GM12878 (cell line): ENCODE measurements at regions not wholly inside any gene's neighbourhood (a gene's known extent, or its start where the extent isn't known, plus 50 kb on each side); places are given as distances from the start of the nearest gene placed in this dataset.

Experiments used
- ATAC-seq: fragments of 200-7000 bp; cut with Tn5 transposase; 3 replicates; pipeline ENCODE4 v1.9.1; 2020; ENCODE audit warnings: mild to moderate bottlenecking, moderate library complexity
- BruUV-seq: library from RNA; stranded (reverse); fragments of 400-500 nt; replicated peaks from 2 replicates; lab custom pipeline; 2021; lab: Mats Ljungman, UMichigan
- CTCF ChIA-PET: fragments of 300-600 bp; sonication (Branson Sonifier 250); formaldehyde crosslinking; extraction: SDS; loops from one replicate; lab custom pipeline; 2021; ENCODE audit warnings: inconsistent platforms; lab: Yijun Ruan, JAX
- POLR2A ChIA-PET: fragments of 350-600 bp; formaldehyde crosslinking; extraction: SDS; loops from one replicate; lab custom pipeline; 2021; ENCODE audit warnings: inconsistent platforms; lab: Charles Lee
- RAD21 ChIA-PET: fragments of 300-600 bp; sonication (Branson Sonifier 250); formaldehyde crosslinking; loops from one replicate; lab custom pipeline; 2023; ENCODE audit warnings: antibody characterized with exemption; ENCODE audit not compliant: unreplicated experiment; lab: Charles Lee
- SMC1A ChIA-PET: fragments of 300-600 bp; sonication (Branson Sonifier 250); formaldehyde crosslinking; loops from one replicate; lab custom pipeline; 2023; ENCODE audit not compliant: unreplicated experiment, uncharacterized antibody; lab: Charles Lee
- DNase-seq: peaks from one replicate; pipeline ENCODE4 v3.0.0-alpha.2; 2011; ENCODE audit warnings: low read depth, low spot score
- FAIRE-seq: peaks from 3 replicates; lab custom pipeline; 2011; peaks lifted over from hg19 to GRCh38; lab: Jason Lieb, UNC
- H2AFZ ChIP-seq: 2 replicates; pipeline ENCODE4 v1.6.0; 2011; ENCODE audit warnings: low read depth, low read length, control low read depth; ENCODE audit not compliant: control insufficient read depth
- H3K27ac ChIP-seq: 2 replicates; pipeline ENCODE4 v1.5.1; 2011; ENCODE audit warnings: control low read depth; ENCODE audit not compliant: control insufficient read depth, insufficient read depth
- H3K27me3 ChIP-seq, 2 experiments: replicated peaks in 1 of 2; 2 replicates each; pipeline versions ENCODE4 v1.6.0 to v1.6.1; 2011; ENCODE audit warnings: low read length in 1 of 2; ENCODE audit not compliant: control insufficient read depth in 2 of 2, insufficient read depth in 2 of 2
- H3K36me3 ChIP-seq, 2 experiments: 2 replicates each; pipeline ENCODE4 v1.5.1; 2011; ENCODE audit warnings: low read length in 1 of 2; ENCODE audit not compliant: control insufficient read depth in 2 of 2, insufficient read depth in 2 of 2
- H3K4me1 ChIP-seq: 2 replicates; pipeline ENCODE4 v1.6.1; 2011; ENCODE audit warnings: mild to moderate bottlenecking, low read length, moderate library complexity, mixed read lengths; ENCODE audit not compliant: control insufficient read depth, insufficient read depth
- H3K4me2 ChIP-seq: 2 replicates; pipeline ENCODE4 v1.6.0; 2011; ENCODE audit warnings: control low read depth; ENCODE audit not compliant: control insufficient read depth, insufficient read depth
- H3K4me3 ChIP-seq: fragments of 200-600 bp; sonication (generic); 2 replicates; pipeline ENCODE4 v1.5.1; 2016
- H3K79me2 ChIP-seq: 2 replicates; pipeline ENCODE4 v1.6.0; 2011; ENCODE audit warnings: low read length; ENCODE audit not compliant: control insufficient read depth, insufficient read depth
- H3K9ac ChIP-seq: 2 replicates; pipeline ENCODE4 v1.8.0; 2011; ENCODE audit warnings: low read length, control low read depth, mixed read lengths; ENCODE audit not compliant: control insufficient read depth, insufficient read depth
- H3K9me3 ChIP-seq: replicated peaks from 3 replicates; pipeline ENCODE4 v1.5.1; 2011; ENCODE audit warnings: mild to moderate bottlenecking, low read length; ENCODE audit not compliant: control insufficient read depth, insufficient read depth
- H4K20me1 ChIP-seq: 2 replicates; pipeline ENCODE4 v1.6.0; 2011; ENCODE audit not compliant: control insufficient read depth, insufficient read depth
- BACH1 ChIP-seq: fragments of 450-650 bp; IDR thresholded peaks from 2 replicates; pipeline ENCODE4 v1.6.1; 2017; ENCODE audit warnings: mild to moderate bottlenecking, borderline replicate concordance
- CHD1 ChIP-seq: IDR thresholded peaks from 2 replicates; pipeline ENCODE4 v1.6.1; 2012; ENCODE audit warnings: low read depth, low read length, improper control_type of control experiment
- E2F8 ChIP-seq: fragments of 450-650 bp; IDR thresholded peaks from 2 replicates; pipeline ENCODE4 v1.6.1; 2018; ENCODE audit warnings: mild to moderate bottlenecking, low read depth, moderate library complexity; ENCODE audit not compliant: partially characterized antibody
- E4F1 ChIP-seq: fragments of 450-650 bp; IDR thresholded peaks from 2 replicates; pipeline ENCODE4 v1.6.1; 2018; ENCODE audit warnings: borderline replicate concordance, mild to moderate bottlenecking; ENCODE audit not compliant: partially characterized antibody
- MLLT1 ChIP-seq: fragments of 450-650 bp; IDR thresholded peaks from 2 replicates; pipeline ENCODE4 v1.6.1; 2016; ENCODE audit warnings: mild to moderate bottlenecking
- PAX5 ChIP-seq: IDR thresholded peaks from 2 replicates; pipeline ENCODE4 v1.6.1; 2011; ENCODE audit warnings: low read depth, low read length, borderline replicate concordance
- PAX8 ChIP-seq: fragments of 450-650 bp; IDR thresholded peaks from 2 replicates; pipeline ENCODE4 v1.6.1; 2017; ENCODE audit warnings: mild to moderate bottlenecking, moderate library complexity
- POLR2AphosphoS5 ChIP-seq: IDR thresholded peaks from 2 replicates; pipeline ENCODE4 v1.6.1; 2011; ENCODE audit warnings: mild to moderate bottlenecking, low read length, inconsistent platforms
- POU2F2 ChIP-seq: IDR thresholded peaks from 3 replicates; pipeline ENCODE4 v1.6.1; 2011; ENCODE audit warnings: low read depth, mild to moderate bottlenecking, low read length, borderline replicate concordance
- RAD51 ChIP-seq: fragments of 450-650 bp; IDR thresholded peaks from 2 replicates; pipeline ENCODE4 v1.6.1; 2016; ENCODE audit warnings: moderate library complexity, mild to moderate bottlenecking, inconsistent platforms
- RELA ChIP-seq: fragments of 450-650 bp; IDR thresholded peaks from 2 replicates; pipeline ENCODE4 v1.8.0; 2014; ENCODE audit warnings: borderline replicate concordance; ENCODE audit not compliant: partially characterized antibody
- RUNX3 ChIP-seq: IDR thresholded peaks from 2 replicates; pipeline ENCODE4 v1.6.1; 2012; ENCODE audit warnings: low read length, inconsistent platforms
- WGBS: methylation state at CpG from one replicate; pipeline ENCODE4 v1.1.6; 2016; ENCODE audit warnings: low lambda C conversion rate; ENCODE audit not compliant: insufficient replicate concordance, insufficient coverage; ENCODE audit errors: missing lambda C conversion rate; 5-methylcytosine and 5-hydroxymethylcytosine counted together
- in situ Hi-C: fragments of 300-500 bp; cut with MboI; formaldehyde crosslinking; loops from 9 replicates; pipeline ENCODE4 v1.14.3; 2018; ENCODE audit warnings: mixed read lengths
- intact Hi-C: fragments of 100-400 bp; cut with micrococcal nuclease; formaldehyde crosslinking; loops from one replicate; pipeline ENCODE4 v1.14.2; 2022; ENCODE audit not compliant: unreplicated experiment

- no peaks in the 10 kb centered on the region for H3K9me3 ChIP-seq
- no TSS peak for BruUV-seq
- no peak overlapping the region for H3K4me2 ChIP-seq
- intact Hi-C loops, result no loop called here
- no peak for TF ChIP-seq RUNX3
- TF ChIP-seq, all 136 proteins: peak for 0
- DNase-seq (no peak), FAIRE-seq (no peak), ATAC-seq (no peak)
- Histone ChIP-seq H3K36me3 (no peaks in the 10 kb centered on the region), H3K9ac (no peak overlapping the region), H2AFZ (no peak overlapping the region), H3K27ac (no peak overlapping the region), H4K20me1 (no peaks in the 10 kb centered on the region), H3K4me1 (no peaks in the 10 kb centered on the region), H3K79me2 (no peaks in the 10 kb centered on the region), H3K4me3 (no peak overlapping the region), H3K27me3 (no peaks in the 10 kb centered on the region)
- ChIA-PET POLR2A (no interaction called here), RAD21 (no interaction called here), SMC1A (no interaction called here), CTCF (no interaction called here)
- in situ Hi-C loops, result no loop called here
- WGBS, result 45% methylated on average over 7 of the region's 7 CpGs
Observed at GRCh38 chr15:97694456-97694855, 266.0 kb upstream of the ARRDC4 start.

GRCh38 chr15:97703400-97703799 is 257.1 kb upstream of the ARRDC4 start:
- no TSS peak for BruUV-seq
- SMC1A ChIA-PET, result no interaction called here

More at GRCh38 chr15:97703400-97703799, 257.1 kb upstream of the ARRDC4 start:
- H3K36me3 ChIP-seq, result no peaks in the 10 kb centered on the region
- no peak overlapping the region for H3K4me3 ChIP-seq
- CTCF ChIA-PET, result no interaction called here
- no peak for FAIRE-seq
- no peaks in the 10 kb centered on the region for H3K9me3 ChIP-seq
- no peak for DNase-seq
- no peaks in the 10 kb centered on the region for H3K4me1 ChIP-seq
- TF ChIP-seq MLLT1 (no peak), RAD51 (no peak), E4F1 (no peak), BACH1 (no peak), PAX5 (no peak), POU2F2 (no peak), RELA (no peak), POLR2AphosphoS5 (no peak), E2F8 (no peak), CHD1 (no peak), PAX8 (no peak)
- TF ChIP-seq, all 136 proteins: peak for 0
- Histone ChIP-seq H4K20me1 (no peaks in the 10 kb centered on the region), H2AFZ (no peak overlapping the region), H3K27me3 (no peaks in the 10 kb centered on the region), H3K79me2 (no peaks in the 10 kb centered on the region), H3K4me2 (no peak overlapping the region), H3K27ac (no peak overlapping the region), H3K9ac (no peak overlapping the region)
- intact Hi-C loops, result no loop called here
- ChIA-PET POLR2A (no interaction called here), RAD21 (no interaction called here)
- in situ Hi-C loops, result no loop called here
- 38% methylated on average over 5 of the region's 5 CpGs for WGBS
- ATAC-seq, result no peak
